Sigmoid colon (tissue), 4 donors: ENCODE measurements at regions not wholly inside any gene's neighbourhood (a gene's known extent, or its start where the extent isn't known, plus 50 kb on each side); places are given as distances from the start of the nearest gene placed in this dataset.

ENCODE experiments used
- EP300 ChIP-seq, 4 donors: sonication (generic); formaldehyde crosslinking; IDR thresholded peaks; one replicate each; pipeline ENCODE4 v1.6.1; 2017; ENCODE audit warnings: antibody characterized with exemption in 4 of 4
- POLR2A ChIP-seq, 2 donors: fragments of 450-650 bp; IDR thresholded peaks; one replicate each; pipeline ENCODE4 v1.6.1; 2016; ENCODE audit warnings: antibody characterized with exemption in 2 of 2, mild to moderate bottlenecking in 2 of 2, moderate library complexity in 2 of 2

DNA sequence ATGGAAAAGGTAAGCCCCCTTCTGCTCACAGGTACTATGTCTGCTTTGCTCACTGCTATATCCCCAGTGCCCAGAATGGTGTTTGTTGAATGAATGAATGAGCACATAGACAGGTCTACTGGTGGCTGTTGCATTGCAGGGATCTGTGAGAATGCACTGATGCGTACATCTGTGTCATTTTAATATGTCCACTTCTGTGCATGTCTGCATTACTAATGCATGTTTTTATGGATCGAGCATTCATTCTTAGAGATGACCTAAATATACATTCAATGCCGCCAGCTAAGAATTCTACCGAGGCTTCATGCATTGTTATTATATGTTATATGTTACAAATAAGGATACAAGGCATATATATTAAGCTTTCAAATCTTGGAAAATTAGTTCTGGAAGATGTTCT is 73.8 kb downstream of the SPRING1 start:
- TF ChIP-seq EP300 (IDR thresholded peaks at IDR 0.05), result no peak
- no peak for TF ChIP-seq POLR2A (IDR thresholded peaks at IDR 0.05)
